NCI-H510A treated with DMSO at 0.1 percent for 48 hours (cell line): ENCODE measurements at regions not wholly inside any gene's neighbourhood (a gene's known extent, or its start where the extent isn't known, plus 50 kb on each side); places are given as distances from the start of the nearest gene placed in this dataset.
"Not testable (repeated sequence)": the region's sequence is repeated elsewhere in the genome, so short reads cannot be mapped to it uniquely, and the experiment has no call there.

Source experiments
- DNase-seq: peaks from one replicate; lab custom pipeline; 2025; lab: John Stamatoyannopoulos, UW

- DNase-seq, result no peak
These were observed 257.4 kb downstream of the OLFM4 start for GRCh38 chr13:53285896-53286430.

- no peak for DNase-seq
These were observed 269.8 kb downstream of the OLFM4 start for GRCh38 chr13:53298396-53298795.

- DNase-seq, result no peak
These were observed 272.8 kb downstream of the OLFM4 start for GRCh38 chr13:53301449-53301848.

- DNase-seq, result not testable (repeated sequence)
These were observed 276.8 kb downstream of the OLFM4 start for GRCh38 chr13:53305419-53305818.

GRCh38 chr13:53310786-53311185 is 282.2 kb downstream of the OLFM4 start:
- DNase-seq, result no peak

- DNase-seq, result no peak
These were observed 282.9 kb downstream of the OLFM4 start for GRCh38 chr13:53311561-53311960.

GRCh38 chr13:53321296-53321801 is 292.7 kb downstream of the OLFM4 start:
- no peak for DNase-seq

GRCh38 chr13:53324656-53325055 is 296.0 kb downstream of the OLFM4 start:
- no peak for DNase-seq

GRCh38 chr13:53326716-53327115 is 298.1 kb downstream of the OLFM4 start:
- no peak for DNase-seq

GRCh38 chr13:53327680-53328315 is 299.2 kb downstream of the OLFM4 start:
- DNase-seq, result no peak

GRCh38 chr13:53336441-53337160 is 308.0 kb downstream of the OLFM4 start:
- no peak for DNase-seq

GRCh38 chr13:53338760-53339159 is 310.1 kb downstream of the OLFM4 start:
- no peak for DNase-seq

- DNase-seq, result no peak
These were observed 312.0 kb downstream of the OLFM4 start for GRCh38 chr13:53340505-53341143.

- no peak for DNase-seq
These were observed 312.5 kb downstream of the OLFM4 start for GRCh38 chr13:53341144-53341510.

- DNase-seq, result no peak
These were observed 314.2 kb downstream of the OLFM4 start for GRCh38 chr13:53342623-53343360.

- DNase-seq, result no peak
These were observed 314.7 kb downstream of the OLFM4 start for GRCh38 chr13:53343361-53343744.

- DNase-seq, result no peak
These were observed 322.4 kb downstream of the OLFM4 start for GRCh38 chr13:53351021-53351420.

GRCh38 chr13:53357582-53357981 is 329.0 kb downstream of the OLFM4 start:
- DNase-seq, result no peak

GRCh38 chr13:53368948-53369347 is 340.3 kb downstream of the OLFM4 start:
- no peak for DNase-seq

- DNase-seq, result no peak
These were observed 350.9 kb downstream of the OLFM4 start for GRCh38 chr13:53379485-53379884.

- no peak for DNase-seq
These were observed 353.4 kb downstream of the OLFM4 start for GRCh38 chr13:53382008-53382407.

- no peak for DNase-seq
These were observed 369.4 kb downstream of the OLFM4 start for GRCh38 chr13:53398051-53398450.
